ENCODE measurements at regions not wholly inside any gene's neighbourhood (a gene's known extent, or its start where the extent isn't known, plus 50 kb on each side); places are given as distances from the start of the nearest gene placed in this dataset.

DNA sequence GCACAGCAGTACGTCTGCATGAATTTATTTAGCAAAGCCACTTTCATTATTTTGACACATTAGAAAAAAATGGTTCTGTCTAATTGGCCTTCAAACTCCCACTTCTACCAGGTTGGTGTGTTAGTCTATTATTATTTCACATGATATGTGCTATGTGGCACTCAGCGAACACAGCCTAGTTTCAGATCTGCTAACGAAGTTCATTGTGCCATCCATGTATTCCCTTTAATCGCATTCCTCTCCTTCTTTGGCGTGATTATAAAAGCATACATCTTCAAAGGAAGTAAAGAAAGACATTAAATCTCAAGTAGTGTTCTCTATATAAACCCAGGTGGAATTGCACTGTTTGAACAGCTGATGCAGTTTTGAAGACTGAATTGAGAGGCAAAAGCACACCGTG is 96.4 kb upstream of the CACNA2D1 start:
- DNase-seq: no peak
- POLR2A ChIA-PET: no interaction called here
- H3K27ac Mint-ChIP-seq: no peak overlapping the region

DNA sequence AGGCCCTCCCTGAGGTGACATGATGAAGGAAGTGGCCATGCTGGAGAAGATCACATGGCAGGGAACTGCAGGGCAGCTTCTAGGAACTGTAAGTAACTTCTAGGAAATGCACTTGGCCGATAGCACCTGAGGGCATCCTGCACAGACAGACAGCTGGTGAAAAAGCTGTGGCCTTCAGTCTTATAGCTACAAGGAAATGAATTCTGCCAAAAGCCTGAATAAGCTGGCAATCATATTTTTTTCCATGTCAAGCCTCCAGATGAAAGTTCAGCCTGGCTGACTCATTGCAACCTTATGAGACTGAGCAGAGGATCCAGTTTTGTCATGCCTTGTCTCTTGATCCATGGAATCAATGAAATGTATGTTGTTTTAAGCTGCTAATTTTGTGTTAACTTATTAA is 91.1 kb upstream of the CACNA2D1 start:
- TF ChIP-seq, protein P1, sequence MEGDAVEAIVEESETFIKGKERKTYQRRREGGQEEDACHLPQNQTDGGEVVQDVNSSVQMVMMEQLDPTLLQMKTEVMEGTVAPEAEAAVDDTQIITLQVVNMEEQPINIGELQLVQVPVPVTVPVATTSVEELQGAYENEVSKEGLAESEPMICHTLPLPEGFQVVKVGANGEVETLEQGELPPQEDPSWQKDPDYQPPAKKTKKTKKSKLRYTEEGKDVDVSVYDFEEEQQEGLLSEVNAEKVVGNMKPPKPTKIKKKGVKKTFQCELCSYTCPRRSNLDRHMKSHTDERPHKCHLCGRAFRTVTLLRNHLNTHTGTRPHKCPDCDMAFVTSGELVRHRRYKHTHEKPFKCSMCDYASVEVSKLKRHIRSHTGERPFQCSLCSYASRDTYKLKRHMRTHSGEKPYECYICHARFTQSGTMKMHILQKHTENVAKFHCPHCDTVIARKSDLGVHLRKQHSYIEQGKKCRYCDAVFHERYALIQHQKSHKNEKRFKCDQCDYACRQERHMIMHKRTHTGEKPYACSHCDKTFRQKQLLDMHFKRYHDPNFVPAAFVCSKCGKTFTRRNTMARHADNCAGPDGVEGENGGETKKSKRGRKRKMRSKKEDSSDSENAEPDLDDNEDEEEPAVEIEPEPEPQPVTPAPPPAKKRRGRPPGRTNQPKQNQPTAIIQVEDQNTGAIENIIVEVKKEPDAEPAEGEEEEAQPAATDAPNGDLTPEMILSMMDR (IDR thresholded peaks at IDR 0.05): no peak
- Mint-ChIP-seq H3K4me3 (no peak overlapping the region), H3K36me3 (ENCODE audit: low read depth) (no peaks in the 10 kb centered on the region), H3K4me1 (no peaks in the 10 kb centered on the region), H3K27ac (no peak overlapping the region), H3K9me3 (no peaks in the 10 kb centered on the region), H3K27me3 (no peaks in the 10 kb centered on the region)
- DNase-seq (no peak), ATAC-seq (ENCODE audit: low read depth) (no peak)
- POLR2A ChIA-PET: no interaction called here
- CTCF ChIA-PET: no interaction called here
- intact Hi-C loops (cut with micrococcal nuclease): no loop called here

More for the DNA sequence above, 96.4 kb upstream of the CACNA2D1 start:
- Mint-ChIP-seq H3K4me1 (no peaks in the 10 kb centered on the region), H3K9me3 (no peaks in the 10 kb centered on the region), H3K36me3 (ENCODE audit: low read depth) (no peaks in the 10 kb centered on the region), H3K27me3 (no peaks in the 10 kb centered on the region), H3K4me3 (no peak overlapping the region)
- intact Hi-C loops (cut with micrococcal nuclease): no loop called here
- TF ChIP-seq, protein P1 (IDR thresholded peaks at IDR 0.05): no peak
- CTCF ChIA-PET: no interaction called here
- ATAC-seq (ENCODE audit: low read depth): no peak

DNA sequence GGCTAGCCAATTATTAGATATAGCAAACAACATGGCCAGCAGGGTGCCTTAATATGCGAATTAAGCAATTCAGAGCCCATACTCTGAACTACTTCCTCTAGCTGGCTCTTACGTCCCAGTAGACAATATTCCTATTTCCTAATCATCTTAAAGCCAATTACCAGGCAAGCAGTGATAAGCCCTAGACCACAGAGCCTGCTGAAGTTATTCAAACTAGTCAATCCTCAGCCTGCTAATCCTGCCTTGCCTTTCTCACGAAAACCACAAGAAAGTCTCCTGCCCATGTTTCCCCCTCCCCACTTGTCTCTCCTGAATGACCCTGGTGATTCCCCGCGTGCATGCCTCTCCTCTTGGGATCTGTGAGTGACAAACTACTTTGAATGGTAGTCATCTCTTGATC is 86.8 kb upstream of the CACNA2D1 start:
- ChIA-PET POLR2A (no interaction called here), CTCF (no interaction called here)
- no peak overlapping the region for H3K4me3 Mint-ChIP-seq
- DNase-seq: no peak
- H3K4me1 Mint-ChIP-seq: no peaks in the 10 kb centered on the region
- no peak overlapping the region for H3K27ac Mint-ChIP-seq
- TF ChIP-seq, protein P1 (IDR thresholded peaks at IDR 0.05): no peak
- H3K36me3 Mint-ChIP-seq (ENCODE audit: low read depth): no peaks in the 10 kb centered on the region
- ATAC-seq (ENCODE audit: low read depth): no peak
- H3K27me3 Mint-ChIP-seq: no peaks in the 10 kb centered on the region
- no peaks in the 10 kb centered on the region for H3K9me3 Mint-ChIP-seq
- intact Hi-C loops (cut with micrococcal nuclease): no loop called here

DNA sequence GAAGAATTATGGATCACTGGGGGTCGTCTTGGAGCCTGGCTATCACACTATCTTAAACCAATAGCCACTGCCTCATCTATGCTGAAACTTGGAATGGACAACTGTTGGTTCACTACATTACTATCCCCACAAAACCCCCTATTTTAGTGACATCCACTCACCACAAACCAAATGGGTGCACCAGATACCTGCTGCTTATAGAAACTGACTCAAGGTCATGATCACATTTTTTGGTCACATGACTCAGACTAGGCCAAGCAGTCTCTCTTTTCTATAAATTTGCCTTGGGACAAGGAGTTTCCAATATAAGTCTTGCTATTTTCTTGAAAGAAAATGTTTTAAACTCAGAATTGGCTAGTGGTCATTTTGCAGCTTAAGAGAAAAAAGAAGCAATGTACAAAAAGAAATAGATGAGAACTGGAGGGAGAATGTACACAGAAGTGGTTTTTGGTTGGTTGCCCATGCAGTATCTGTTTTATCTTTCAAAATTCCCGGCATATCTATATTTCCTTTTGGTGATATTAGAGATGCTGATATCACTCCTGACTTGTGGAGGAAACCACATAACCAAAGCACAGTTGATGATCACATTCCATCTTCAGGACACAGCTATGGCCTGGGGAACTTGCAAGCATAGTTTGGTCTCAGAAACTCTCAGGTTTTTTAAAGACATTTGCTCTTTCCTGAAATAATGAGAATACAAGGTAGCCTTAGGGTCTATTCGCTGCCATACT is 85.2 kb upstream of the CACNA2D1 start:
- H3K4me1 Mint-ChIP-seq: no peaks in the 10 kb centered on the region
- ChIA-PET POLR2A (no interaction called here), CTCF (no interaction called here)
- no peaks in the 10 kb centered on the region for H3K9me3 Mint-ChIP-seq
- no peaks in the 10 kb centered on the region for H3K27me3 Mint-ChIP-seq
- ATAC-seq (ENCODE audit: low read depth): no peak
- no peak overlapping the region for H3K27ac Mint-ChIP-seq
- TF ChIP-seq, protein P1 (IDR thresholded peaks at IDR 0.05): no peak
- DNase-seq: no peak
- no peak overlapping the region for H3K4me3 Mint-ChIP-seq
- intact Hi-C loops (cut with micrococcal nuclease): no loop called here
- no peaks in the 10 kb centered on the region for H3K36me3 Mint-ChIP-seq (ENCODE audit: low read depth)

DNA sequence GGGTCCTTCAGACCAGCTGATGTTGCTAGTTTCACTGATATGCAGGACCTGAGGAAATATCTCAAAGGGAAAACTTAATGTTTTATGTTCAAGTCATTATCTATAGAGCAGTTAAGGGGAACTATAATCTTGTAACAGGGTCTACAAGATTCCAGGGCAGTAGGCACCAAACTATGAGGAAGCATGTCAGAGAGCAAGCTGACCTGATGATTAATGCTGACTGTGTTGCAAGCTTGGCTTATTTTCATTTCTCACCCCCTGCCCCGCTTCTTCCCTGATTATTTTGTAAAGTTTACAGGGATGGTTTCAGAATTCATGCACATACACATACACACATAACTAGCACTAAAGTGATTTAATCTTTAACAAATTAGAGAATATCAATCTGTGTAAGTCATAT is 84.3 kb upstream of the CACNA2D1 start:
- H3K4me3 Mint-ChIP-seq: no peak overlapping the region
- ATAC-seq (ENCODE audit: low read depth): no peak

More for the DNA sequence above, 84.3 kb upstream of the CACNA2D1 start:
- no peaks in the 10 kb centered on the region for H3K27me3 Mint-ChIP-seq
- no peaks in the 10 kb centered on the region for H3K9me3 Mint-ChIP-seq
- ChIA-PET POLR2A (no interaction called here), CTCF (no interaction called here)
- no peaks in the 10 kb centered on the region for H3K4me1 Mint-ChIP-seq
- H3K27ac Mint-ChIP-seq: no peak overlapping the region
- intact Hi-C loops (cut with micrococcal nuclease): no loop called here
- TF ChIP-seq, protein P1 (IDR thresholded peaks at IDR 0.05): no peak
- DNase-seq: no peak
- H3K36me3 Mint-ChIP-seq (ENCODE audit: low read depth): no peaks in the 10 kb centered on the region
